Thyroid gland (tissue), 4 donors: ENCODE measurements at regions not wholly inside any gene's neighbourhood (a gene's known extent, or its start where the extent isn't known, plus 50 kb on each side); places are given as distances from the start of the nearest gene placed in this dataset.

ENCODE experiments used
- POLR2A ChIP-seq, 2 donors: fragments of 450-650 bp; IDR thresholded peaks; one replicate each; pipeline ENCODE4 v1.6.1; 2017; ENCODE audit warnings: antibody characterized with exemption in 2 of 2, mild to moderate bottlenecking in 2 of 2, moderate library complexity in 1 of 2
- TF ChIP-seq, protein P1 (sequence below), 6 experiments: fragments of 200-600 bp in 3 of 6; fragments of 450-650 bp in 3 of 6; sonication (generic) in 3 of 6; IDR thresholded peaks; one replicate each; pipeline ENCODE4 v1.5.1; 2016 to 2019; ENCODE audit warnings: antibody characterized with exemption in 6 of 6, mild to moderate bottlenecking in 2 of 6, inconsistent platforms in 1 of 6, moderate library complexity in 1 of 6

DNA sequence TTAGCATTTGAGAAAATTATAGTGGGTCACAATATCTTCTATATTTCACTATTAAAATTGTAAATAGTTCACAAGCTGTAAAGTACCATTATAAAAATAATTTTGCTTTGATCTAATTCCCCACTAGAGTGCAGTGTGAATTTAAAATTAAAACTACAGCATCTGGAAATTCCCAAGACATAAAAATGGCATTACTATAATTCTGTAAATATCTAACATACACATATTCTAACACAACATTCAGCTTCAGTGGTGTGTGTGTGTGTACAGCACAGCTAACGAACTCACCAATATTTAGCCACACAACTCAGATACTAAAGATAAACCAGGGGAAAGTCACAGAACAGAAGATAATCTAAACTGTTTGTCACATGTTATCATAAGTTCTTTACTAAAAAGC lies 424.9 kb upstream of the ZNF385D start:
- no peak for TF ChIP-seq POLR2A (IDR thresholded peaks at IDR 0.05)
- TF ChIP-seq, protein P1, sequence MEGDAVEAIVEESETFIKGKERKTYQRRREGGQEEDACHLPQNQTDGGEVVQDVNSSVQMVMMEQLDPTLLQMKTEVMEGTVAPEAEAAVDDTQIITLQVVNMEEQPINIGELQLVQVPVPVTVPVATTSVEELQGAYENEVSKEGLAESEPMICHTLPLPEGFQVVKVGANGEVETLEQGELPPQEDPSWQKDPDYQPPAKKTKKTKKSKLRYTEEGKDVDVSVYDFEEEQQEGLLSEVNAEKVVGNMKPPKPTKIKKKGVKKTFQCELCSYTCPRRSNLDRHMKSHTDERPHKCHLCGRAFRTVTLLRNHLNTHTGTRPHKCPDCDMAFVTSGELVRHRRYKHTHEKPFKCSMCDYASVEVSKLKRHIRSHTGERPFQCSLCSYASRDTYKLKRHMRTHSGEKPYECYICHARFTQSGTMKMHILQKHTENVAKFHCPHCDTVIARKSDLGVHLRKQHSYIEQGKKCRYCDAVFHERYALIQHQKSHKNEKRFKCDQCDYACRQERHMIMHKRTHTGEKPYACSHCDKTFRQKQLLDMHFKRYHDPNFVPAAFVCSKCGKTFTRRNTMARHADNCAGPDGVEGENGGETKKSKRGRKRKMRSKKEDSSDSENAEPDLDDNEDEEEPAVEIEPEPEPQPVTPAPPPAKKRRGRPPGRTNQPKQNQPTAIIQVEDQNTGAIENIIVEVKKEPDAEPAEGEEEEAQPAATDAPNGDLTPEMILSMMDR (IDR thresholded peaks at IDR 0.05), result no peak
